Suprapubic skin (tissue), 4 donors: ENCODE measurements at regions not wholly inside any gene's neighbourhood (a gene's known extent, or its start where the extent isn't known, plus 50 kb on each side); places are given as distances from the start of the nearest gene placed in this dataset.
"Not testable (repeated sequence)": the region's sequence is repeated elsewhere in the genome, so short reads cannot be mapped to it uniquely, and the experiment has no call there.

Experiments
- DNase-seq, 2 donors: peaks; one replicate each; pipeline ENCODE4 v3.0.0-alpha.2; 2019; ENCODE audit warnings: low spot score in 2 of 2
- H3K27ac ChIP-seq: fragments of 200-600 bp; sonication (generic); one replicate; pipeline ENCODE4 v1.5.1; 2019
- H3K27me3 ChIP-seq: fragments of 200-600 bp; sonication (generic); one replicate; pipeline ENCODE4 v1.5.1; 2019
- H3K36me3 ChIP-seq: fragments of 200-600 bp; sonication (generic); one replicate; pipeline ENCODE4 v1.5.1; 2019
- H3K4me1 ChIP-seq: fragments of 200-600 bp; sonication (generic); one replicate; pipeline ENCODE4 v1.5.1; 2019
- H3K4me3 ChIP-seq: fragments of 200-600 bp; sonication (generic); one replicate; pipeline ENCODE4 v1.5.1; 2019; ENCODE audit warnings: mild to moderate bottlenecking
- H3K9me3 ChIP-seq: fragments of 200-600 bp; sonication (generic); one replicate; pipeline ENCODE4 v1.5.1; 2019
- EP300 ChIP-seq: sonication (generic); formaldehyde crosslinking; IDR thresholded peaks from one replicate; pipeline ENCODE4 v1.6.1; 2017; ENCODE audit warnings: antibody characterized with exemption
- POLR2A ChIP-seq, 2 donors: fragments of 450-650 bp; IDR thresholded peaks; one replicate each; pipeline ENCODE4 v1.6.1; 2017; ENCODE audit warnings: antibody characterized with exemption in 2 of 2, mild to moderate bottlenecking in 2 of 2, moderate library complexity in 2 of 2
- POLR2AphosphoS5 ChIP-seq, 3 donors: sonication (generic); formaldehyde crosslinking; IDR thresholded peaks; one replicate each; pipeline ENCODE4 v1.6.1; 2017; ENCODE audit warnings: antibody characterized with exemption in 3 of 3
- WGBS: methylation state at CpG from one replicate; pipeline ENCODE4 v1.1.5; 2018; 5-methylcytosine and 5-hydroxymethylcytosine counted together
- TF ChIP-seq, protein P1 (sequence below), 2 donors: fragments of 200-600 bp in 1 of 2; fragments of 450-650 bp in 1 of 2; sonication (generic) in 1 of 2; IDR thresholded peaks; one replicate each; pipeline ENCODE4 v1.5.1; 2016 to 2019; ENCODE audit warnings: antibody characterized with exemption in 2 of 2, mild to moderate bottlenecking in 1 of 2, moderate library complexity in 1 of 2

DNA sequence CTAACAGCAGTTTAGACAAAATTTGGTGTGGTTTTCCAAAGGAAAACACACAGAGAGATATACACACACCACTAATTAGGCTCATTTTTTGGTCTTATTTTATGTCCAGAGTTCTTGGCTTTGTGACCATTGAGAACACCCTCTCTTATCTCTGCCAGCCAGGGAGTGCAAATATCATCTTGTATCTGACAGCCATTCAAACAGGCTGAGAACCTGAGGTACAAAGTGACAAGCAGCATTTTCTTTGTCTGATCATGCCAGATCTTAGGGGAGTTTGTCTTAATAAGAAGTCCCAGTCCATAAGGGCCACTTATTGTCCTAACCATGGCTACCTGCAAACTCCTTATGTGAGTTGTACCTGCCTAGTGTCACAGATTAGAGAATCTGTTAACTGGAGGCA is 1165.2 kb downstream of the BRINP3 start:
- Histone ChIP-seq H3K4me3 (no peak overlapping the region), H3K27ac (no peak overlapping the region), H3K9me3 (no peaks in the 10 kb centered on the region), H3K27me3 (no peaks in the 10 kb centered on the region), H3K4me1 (no peaks in the 10 kb centered on the region), H3K36me3 (no peaks in the 10 kb centered on the region)
- DNase-seq, result no peak
- no peak for TF ChIP-seq EP300
- TF ChIP-seq, protein P1, sequence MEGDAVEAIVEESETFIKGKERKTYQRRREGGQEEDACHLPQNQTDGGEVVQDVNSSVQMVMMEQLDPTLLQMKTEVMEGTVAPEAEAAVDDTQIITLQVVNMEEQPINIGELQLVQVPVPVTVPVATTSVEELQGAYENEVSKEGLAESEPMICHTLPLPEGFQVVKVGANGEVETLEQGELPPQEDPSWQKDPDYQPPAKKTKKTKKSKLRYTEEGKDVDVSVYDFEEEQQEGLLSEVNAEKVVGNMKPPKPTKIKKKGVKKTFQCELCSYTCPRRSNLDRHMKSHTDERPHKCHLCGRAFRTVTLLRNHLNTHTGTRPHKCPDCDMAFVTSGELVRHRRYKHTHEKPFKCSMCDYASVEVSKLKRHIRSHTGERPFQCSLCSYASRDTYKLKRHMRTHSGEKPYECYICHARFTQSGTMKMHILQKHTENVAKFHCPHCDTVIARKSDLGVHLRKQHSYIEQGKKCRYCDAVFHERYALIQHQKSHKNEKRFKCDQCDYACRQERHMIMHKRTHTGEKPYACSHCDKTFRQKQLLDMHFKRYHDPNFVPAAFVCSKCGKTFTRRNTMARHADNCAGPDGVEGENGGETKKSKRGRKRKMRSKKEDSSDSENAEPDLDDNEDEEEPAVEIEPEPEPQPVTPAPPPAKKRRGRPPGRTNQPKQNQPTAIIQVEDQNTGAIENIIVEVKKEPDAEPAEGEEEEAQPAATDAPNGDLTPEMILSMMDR (IDR thresholded peaks at IDR 0.05), result no peak
- no peak for TF ChIP-seq POLR2AphosphoS5 (IDR thresholded peaks at IDR 0.05)
- no peak for TF ChIP-seq POLR2A (IDR thresholded peaks at IDR 0.05)

DNA sequence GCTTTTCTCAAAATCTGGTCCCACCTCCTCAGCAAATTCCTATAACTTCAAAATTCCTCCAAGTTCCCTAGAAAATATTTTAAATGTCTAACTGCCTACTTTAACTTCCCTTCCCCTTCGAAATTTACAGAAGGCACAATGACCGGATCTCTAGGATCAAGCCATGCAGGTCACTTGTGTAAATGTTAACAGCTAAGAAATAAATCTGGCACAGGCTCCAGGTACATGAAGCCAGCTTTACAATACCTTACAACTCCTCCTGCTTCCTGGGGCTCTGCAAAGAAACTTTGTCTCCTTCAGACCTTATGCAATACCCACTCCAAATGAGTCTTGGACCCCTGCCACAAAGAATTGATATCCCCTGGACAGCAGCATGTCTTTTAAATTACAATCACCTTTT is 1164.2 kb downstream of the BRINP3 start:
- no peak for DNase-seq
- Histone ChIP-seq H3K4me3 (no peak overlapping the region), H3K27ac (no peak overlapping the region), H3K4me1 (no peaks in the 10 kb centered on the region), H3K27me3 (no peaks in the 10 kb centered on the region), H3K36me3 (no peaks in the 10 kb centered on the region), H3K9me3 (no peaks in the 10 kb centered on the region)
- 71% methylated on average over 2 of the region's 2 CpGs for WGBS
- TF ChIP-seq POLR2AphosphoS5 (IDR thresholded peaks at IDR 0.05), result no peak
- TF ChIP-seq POLR2A (IDR thresholded peaks at IDR 0.05), result no peak
- no peak for TF ChIP-seq EP300
- TF ChIP-seq, protein P1 (IDR thresholded peaks at IDR 0.05), result no peak

DNA sequence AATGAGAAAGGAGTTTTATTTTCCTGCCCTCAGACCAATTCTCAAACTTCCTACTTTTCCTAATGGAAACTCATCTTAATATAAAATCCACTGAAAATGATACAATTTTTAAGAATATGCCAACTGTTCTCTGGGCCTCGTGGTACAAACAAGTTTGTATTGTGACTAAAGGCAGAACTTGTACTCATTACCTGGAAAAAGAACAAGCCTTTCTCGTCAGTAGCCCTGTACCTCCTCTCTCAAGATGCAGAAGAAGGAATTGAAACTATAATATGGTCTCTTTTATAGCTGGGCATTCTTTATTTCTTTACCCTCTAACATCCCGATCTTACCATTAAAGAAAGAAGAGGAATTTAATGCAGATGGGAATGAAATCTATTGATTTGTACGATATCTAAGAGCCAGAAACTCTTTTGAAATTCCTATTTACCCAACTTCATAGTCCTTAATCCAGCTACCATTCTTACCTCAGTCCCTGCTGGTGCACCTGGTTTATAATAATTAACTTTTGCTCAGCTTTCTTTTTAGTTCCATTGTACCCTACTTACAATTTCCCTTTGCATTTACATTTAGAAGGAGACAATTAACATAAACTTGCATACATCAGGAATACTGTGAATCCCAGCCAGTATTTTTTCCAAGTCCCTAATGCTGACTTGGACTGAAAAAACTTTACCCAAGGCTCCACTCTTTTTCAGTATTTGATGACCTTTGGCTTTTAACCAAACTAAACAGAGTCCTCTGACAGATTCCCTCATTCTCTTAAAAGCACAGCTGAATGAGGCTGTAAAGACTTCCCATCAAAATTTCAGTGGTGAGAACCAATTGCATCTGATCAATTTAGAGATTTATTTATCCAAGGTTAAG is 1162.4 kb downstream of the BRINP3 start:
- DNase-seq, result no peak
- Histone ChIP-seq H3K9me3 (no peaks in the 10 kb centered on the region), H3K4me1 (no peaks in the 10 kb centered on the region), H3K27ac (no peak overlapping the region), H3K36me3 (no peaks in the 10 kb centered on the region), H3K27me3 (no peaks in the 10 kb centered on the region), H3K4me3 (no peak overlapping the region)
- TF ChIP-seq POLR2A (IDR thresholded peaks at IDR 0.05), result no peak
- TF ChIP-seq, protein P1 (IDR thresholded peaks at IDR 0.05), result no peak
- no peak for TF ChIP-seq POLR2AphosphoS5 (IDR thresholded peaks at IDR 0.05)
- no peak for TF ChIP-seq EP300
- WGBS, result 63% methylated on average over 4 of the region's 4 CpGs

DNA sequence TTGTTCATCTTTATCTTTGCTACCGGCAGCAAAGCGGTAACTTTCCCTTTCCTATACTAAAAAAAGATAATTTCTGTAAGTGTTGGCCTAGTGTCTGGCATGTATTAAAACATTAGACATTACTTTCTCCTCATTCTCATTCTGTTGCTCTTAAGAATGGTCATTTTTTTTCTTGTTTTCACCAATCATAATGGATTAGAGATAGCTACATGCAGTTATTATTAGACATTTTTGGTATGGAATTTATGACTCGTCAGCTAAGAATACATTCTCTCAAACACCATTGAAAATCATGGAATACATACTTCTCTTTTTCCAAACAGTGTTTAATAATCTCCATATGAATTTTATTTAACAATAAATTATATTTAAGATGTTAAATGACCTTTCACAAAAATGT is 1154.6 kb downstream of the BRINP3 start:
- no peaks in the 10 kb centered on the region for H3K36me3 ChIP-seq

DNA sequence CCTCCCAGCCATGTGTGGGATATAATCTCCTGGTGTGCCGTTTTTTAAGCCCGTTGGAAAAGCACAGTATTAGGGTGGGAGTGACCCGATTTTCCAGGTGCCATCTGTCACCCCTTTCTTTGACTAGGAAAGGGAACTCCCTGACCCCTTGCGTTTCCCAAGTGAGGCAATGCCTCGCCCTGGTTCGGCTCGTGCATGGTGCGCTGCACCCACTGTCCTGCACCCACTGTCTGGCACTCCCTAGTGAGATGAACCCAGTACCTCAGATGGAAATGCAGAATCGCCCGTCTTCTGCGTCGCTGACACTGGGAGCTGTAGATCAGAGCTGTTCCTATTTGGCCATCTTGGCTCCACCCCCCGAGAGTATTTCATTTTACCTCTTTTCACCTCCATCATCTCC is 1146.6 kb downstream of the BRINP3 start:
- 82% methylated on average over 10 of the region's 13 CpGs for WGBS

More for the DNA sequence above, 1154.6 kb downstream of the BRINP3 start:
- no peaks in the 10 kb centered on the region for H3K27me3 ChIP-seq
- no peaks in the 10 kb centered on the region for H3K4me1 ChIP-seq
- H3K4me3 ChIP-seq, result no peak overlapping the region
- TF ChIP-seq POLR2AphosphoS5 (IDR thresholded peaks at IDR 0.05) (no peak), EP300 (no peak), POLR2A (IDR thresholded peaks at IDR 0.05) (no peak)
- TF ChIP-seq, protein P1 (IDR thresholded peaks at IDR 0.05), result no peak
- no peak for DNase-seq
- H3K27ac ChIP-seq, result no peak overlapping the region
- WGBS, result 85% methylated on average over 3 of the region's 3 CpGs
- no peaks in the 10 kb centered on the region for H3K9me3 ChIP-seq

More for the DNA sequence above, 1146.6 kb downstream of the BRINP3 start:
- not testable (repeated sequence) for H3K36me3 ChIP-seq, H3K4me3 ChIP-seq, H3K4me1 ChIP-seq, H3K27me3 ChIP-seq, DNase-seq, H3K27ac ChIP-seq, H3K9me3 ChIP-seq
